Mesenteric fat pad (tissue), 1 donor: ENCODE measurements at regions not wholly inside any gene's neighbourhood (a gene's known extent, or its start where the extent isn't known, plus 50 kb on each side); places are given as distances from the start of the nearest gene placed in this dataset.
"Not testable (repeated sequence)": the region's sequence is repeated elsewhere in the genome, so short reads cannot be mapped to it uniquely, and the experiment has no call there.

Source experiments
- DNase-seq: peaks from one replicate; pipeline ENCODE4 v3.0.0-alpha.2; 2020; ENCODE audit warnings: low spot score
- donor health status: DM: yes; HTN: yes; CAD: no.

DNA sequence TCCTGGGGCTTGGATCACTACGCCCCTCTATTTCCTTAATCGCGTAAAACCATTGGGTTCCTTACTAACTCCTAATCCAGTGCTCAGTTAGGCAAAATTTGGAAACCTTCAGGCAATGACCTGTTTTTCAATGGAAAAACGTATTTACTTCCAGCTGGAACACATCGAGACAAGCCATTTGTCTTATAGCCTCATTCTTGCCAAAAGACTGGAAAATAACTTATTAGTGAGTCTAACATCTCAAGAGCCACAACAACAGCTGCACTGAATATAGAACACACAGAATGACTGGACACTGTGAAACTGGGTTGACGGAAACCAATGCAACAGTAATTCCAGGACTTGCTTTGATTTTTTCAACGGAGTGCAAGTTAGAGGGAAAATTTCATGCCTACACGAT, 125.2 kb upstream of the MAP3K7 start:
- no peak for DNase-seq

DNA sequence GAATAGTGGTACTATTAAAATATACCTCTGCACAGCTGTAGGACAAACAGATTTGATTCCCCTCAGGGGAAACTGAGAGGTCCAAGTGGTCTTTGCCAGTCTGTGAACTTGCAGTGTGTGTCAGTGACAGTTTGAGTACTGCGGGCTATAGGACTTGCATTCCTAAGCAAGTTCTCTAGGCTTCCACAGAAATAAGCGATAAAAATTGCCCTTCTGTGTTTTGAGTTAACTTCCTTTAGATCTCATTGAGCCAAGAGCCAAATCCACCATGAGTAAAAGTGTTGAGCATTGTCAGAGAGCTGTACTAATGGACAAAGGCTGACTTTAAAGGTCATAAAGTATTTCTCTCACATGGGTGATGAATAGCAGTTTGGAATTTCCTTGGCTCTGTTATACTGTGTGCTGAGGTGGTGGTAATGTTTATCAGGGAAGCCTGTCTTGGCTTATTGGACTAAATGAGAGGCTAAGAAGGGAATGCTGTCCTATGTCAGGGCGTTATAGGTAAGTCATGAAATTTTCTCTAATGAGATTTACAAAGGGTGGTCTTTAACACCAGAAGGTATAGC, 122.6 kb upstream of the MAP3K7 start:
- DNase-seq = no peak

DNA sequence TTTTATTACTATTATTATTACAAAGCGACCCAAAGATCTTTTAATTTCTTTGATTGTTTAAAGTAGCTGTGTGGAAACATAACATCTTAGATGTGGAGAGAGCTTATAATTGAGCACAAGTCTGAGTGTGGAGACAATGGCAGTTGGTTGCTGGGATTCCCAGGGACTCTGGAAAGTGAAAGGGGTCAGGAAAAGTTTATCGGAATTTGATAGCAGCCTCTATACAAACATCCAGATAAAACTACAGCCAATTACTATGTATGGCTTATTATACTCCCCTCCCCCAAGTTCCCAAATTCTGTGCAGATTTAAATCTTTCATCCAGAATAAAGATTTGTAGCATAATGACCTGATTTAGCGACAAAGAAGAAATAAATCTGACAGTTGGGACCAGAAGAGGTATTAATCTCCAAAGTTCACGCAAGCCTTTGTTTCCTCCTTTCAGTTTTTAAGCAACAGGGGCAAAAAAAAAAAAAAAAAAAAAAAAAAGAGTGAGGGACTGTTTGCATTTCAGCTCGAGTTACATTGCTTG, 121.4 kb upstream of the MAP3K7 start:
- no peak for DNase-seq

DNA sequence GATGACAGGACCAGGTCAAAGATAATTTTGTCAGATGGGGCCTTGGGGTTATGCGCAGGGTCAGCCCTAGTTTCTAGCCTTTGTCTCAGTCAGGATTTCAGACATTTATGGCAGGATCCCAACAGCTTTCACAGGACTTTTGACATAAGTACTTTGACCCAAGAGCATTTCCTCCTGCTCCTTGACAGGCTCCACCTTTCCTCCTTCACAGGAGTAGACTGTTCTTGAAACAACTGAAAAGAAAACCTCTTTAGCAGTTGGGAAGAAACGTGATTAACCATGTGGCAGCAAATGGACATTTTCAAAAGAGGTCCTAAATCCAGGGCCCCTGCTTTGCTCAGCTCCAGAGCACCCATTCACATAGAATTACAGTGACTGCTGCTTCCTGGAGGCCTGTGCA, 120.4 kb upstream of the MAP3K7 start:
- DNase-seq = no peak

DNA sequence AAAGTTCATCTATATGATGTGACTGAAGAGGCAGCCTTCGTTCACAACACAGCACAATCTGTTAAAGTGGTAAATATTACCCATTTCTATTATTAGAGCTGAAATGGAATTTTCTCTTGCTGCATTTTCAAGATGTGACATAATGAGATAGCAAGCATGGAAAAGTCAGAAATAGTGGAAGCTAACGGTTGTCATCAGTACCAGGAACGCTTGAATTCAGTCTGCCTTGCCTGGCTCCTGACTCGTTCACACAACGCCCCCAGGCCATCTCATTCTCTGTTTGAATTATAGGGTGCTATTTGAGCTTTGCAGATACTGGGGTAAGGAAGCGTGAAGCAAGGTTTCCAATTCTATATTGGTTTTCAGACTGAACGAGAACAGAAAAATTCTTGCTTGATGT, 116.5 kb upstream of the MAP3K7 start:
- no peak for DNase-seq

DNA sequence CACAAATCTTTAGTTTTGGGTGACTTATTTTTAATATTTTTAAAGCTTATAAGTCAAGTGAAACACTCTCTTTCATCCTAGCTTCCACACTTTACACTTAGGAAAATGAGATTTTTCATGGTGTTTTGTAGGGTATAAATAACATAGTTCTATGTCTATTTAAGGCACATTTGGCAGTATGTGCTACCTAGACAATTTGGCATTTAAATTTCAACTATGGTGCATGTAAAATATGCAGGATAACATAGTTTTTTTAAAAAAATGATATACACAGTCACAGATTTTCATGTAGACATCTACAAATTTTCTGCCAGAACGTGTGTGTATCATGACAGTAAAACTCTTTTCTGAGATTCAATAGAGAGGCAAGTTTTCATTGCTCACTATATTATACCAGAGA, 115.1 kb upstream of the MAP3K7 start:
- no peak for DNase-seq

DNA sequence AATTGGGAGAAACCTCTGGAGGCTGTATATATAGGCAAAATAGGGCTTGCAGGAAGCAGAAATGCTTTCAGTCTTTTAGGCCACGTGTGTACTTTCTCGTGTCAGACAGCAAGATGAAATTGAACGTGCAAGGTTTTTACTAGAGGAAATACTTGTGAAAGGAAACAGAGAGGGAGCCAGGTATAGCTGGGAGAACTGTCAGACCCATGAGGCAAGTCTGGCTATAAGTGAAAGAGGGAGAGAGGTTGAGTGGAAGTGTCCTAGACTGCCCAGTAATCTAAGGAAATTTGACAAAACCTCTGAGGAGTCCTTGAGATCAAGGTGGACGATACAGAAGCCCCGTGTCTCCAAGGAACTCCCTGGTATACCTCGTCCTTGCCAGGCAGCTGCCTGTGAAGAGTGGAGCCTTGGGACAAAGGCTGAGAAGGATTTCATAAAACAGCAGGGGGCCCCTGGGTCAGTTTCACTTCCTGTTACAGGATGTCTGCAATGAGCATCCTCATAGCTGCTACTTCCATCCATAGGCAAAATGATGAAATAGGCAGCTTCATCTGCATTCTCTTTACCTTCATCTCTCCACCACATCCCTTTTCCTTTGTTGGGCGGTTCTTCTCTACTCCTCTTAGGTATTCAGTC, 114.4 kb upstream of the MAP3K7 start:
- DNase-seq = no peak

DNA sequence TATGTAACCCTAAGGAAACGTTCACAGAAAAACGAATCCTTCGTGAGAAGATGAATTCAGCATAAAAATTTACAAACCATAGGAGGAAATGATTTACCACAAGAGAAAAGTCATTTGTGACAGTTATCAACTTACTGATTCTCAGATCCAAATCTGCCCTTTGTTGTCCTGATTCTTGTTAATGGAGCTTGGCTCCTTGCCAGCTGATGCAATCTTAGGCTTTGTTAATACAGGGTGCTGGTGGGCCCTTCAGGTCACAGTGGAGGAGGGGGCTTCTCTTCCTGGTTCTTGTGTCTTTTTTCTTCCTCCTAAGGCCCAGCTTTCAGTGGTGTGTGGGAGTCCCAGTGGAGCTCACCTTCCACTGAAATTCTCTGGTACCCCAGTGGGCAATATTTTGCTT, 108.4 kb upstream of the MAP3K7 start:
- DNase-seq = no peak

DNA sequence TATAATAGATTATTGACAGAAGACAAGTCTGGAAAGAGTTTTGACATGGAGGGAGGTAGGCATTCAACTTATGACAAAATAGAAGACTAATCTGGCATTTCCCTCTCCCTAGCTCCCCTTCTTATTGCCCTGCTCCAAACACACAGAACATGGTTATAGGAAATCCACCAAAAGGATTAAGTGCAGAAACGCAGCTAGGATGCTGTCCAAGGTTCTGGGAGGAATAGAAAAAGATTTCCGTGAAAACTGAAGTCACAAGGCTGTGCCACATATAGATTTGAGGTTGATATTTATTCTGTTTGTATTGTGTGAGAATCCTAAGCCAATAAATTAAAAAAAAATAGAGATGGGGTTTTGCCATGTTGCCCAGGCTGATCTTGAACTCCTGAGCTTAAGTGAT, 107.9 kb upstream of the MAP3K7 start:
- DNase-seq = no peak

DNA sequence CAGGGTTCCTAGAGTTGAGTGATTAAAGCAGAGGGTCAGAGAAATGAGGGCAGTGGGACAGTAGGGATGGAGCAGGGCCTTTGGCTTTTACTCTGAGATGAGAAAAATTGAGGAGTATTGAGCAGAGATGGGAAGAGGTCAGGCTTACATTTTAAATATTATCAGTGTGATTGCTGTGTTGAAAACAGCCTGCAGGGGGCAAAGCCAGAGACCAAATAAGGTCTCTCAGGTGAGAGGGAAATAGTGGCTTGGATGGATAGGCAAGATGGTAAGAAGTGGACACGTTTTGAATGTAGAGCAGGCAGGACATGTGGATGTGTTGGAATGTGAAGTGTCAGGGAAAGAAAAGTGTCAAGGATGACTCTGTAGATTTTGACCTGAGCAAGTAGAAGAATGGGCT, 105.0 kb upstream of the MAP3K7 start:
- no peak for DNase-seq

DNA sequence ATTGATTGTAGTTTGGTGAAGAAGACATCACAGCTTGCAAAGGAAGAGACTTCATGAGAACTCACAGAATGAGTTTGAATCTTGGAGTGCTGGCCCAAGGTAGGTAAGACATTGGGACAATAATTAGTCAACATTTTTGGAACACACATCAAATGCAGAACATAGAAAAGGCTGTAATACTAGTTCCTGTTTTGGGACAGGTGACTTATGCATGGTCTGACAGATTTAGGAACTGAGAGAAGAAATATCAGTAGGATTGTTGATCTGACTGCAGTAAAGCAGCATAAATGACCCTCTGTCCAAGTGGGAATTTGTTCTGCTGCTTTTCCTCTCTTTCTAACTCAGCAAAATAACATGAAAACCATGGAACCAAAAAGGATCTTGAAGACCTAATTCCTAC, 102.3 kb upstream of the MAP3K7 start:
- DNase-seq = no peak

DNA sequence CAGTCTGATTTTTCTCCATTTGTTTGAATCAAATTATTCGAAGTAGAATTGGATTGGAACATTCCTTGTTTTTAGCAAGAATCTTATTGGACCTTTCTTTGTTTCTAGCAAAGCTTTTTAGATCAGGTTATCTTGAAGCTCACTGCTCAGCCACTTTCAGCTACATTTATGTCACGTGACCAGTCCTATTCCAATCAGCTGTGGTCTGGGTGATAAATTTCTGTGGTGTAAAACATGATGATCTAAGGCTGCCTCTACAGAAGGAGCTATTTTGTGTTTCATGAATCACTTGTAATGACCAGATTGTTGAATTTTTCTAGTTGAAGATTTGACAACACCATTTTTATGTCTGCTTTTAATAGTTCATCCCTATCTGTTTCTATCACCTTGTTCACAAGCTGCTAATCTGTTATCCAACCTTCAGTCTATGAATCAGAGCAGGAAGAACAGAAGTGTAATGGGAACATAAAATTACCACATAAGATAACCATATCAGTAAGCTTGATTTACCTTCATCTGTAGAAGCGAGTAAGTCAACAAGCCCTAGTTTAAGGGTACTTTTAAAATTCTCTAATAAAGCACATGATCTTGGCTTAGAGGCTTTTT, 101.0 kb upstream of the MAP3K7 start:
- no peak for DNase-seq

DNA sequence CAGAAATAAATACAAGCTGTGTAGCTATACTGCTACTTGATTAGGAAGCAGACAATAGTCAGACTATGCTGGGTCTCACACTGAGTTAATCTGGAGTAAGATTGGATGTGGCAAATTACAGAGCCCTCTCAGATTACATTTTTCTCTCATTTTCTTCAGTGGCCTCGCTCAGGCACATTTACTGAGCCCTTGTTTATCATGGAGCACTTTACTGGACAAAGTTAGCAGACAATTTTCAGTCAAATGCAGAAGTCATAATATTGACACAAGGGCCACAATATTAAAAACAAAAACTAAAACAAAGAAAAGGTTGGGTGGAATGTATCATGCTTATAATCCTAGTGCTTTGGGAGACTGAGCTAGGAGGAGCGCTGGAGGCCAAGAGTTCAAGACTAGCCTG, 95.0 kb upstream of the MAP3K7 start:
- no peak for DNase-seq

DNA sequence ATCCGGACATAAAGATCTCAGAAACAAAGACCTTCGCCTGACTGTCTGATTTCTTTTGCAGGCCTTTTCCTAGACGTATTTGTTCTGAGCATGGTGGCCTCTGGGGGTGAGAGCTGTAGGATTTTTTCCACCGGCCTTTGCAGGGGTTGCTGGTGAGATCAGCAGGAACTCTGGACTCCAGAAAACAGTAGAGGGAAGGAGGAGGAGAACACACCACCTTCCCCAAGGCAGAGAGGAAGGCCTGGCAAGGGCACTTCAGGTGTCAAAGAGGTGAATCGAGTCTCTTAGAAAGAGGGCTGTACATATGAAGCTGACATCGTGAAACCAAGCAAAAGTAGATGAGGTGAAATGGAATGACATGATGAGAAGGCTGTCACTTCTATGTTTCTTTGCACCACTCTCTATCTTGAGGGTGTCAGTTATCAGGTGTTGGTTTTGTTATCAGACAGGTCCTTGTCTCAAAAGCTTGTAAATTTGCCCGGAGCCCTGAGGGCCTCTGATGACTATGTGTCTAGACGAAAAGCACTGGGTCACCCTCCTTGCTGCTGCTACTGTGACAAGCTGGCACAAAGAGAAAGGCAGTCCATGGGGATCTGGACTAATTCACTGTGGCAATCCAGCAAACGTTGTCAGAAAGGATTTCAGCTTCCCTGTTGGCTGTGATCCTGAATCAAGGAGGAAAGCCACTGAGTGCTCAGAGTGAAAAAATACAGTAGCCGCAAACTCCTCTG, 91.3 kb upstream of the MAP3K7 start:
- DNase-seq = no peak

DNA sequence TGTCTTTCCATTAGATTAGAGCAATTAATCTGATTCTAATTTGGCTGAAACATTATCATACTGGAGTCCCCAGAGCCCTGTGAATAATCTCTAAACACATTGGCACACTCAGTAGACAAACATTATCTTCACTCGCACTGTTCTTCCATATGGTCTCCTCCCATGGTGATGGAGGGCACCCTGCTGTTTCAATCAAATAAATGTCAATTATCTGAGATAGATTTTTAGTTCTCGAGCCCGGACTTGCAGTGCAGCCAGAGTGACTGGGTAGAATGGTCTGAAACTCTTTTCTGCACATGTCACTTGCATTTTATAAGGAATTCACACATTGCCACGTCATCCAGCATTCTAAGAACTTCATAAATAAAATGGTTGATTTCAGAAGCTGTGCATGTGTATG, 90.6 kb upstream of the MAP3K7 start:
- no peak for DNase-seq

DNA sequence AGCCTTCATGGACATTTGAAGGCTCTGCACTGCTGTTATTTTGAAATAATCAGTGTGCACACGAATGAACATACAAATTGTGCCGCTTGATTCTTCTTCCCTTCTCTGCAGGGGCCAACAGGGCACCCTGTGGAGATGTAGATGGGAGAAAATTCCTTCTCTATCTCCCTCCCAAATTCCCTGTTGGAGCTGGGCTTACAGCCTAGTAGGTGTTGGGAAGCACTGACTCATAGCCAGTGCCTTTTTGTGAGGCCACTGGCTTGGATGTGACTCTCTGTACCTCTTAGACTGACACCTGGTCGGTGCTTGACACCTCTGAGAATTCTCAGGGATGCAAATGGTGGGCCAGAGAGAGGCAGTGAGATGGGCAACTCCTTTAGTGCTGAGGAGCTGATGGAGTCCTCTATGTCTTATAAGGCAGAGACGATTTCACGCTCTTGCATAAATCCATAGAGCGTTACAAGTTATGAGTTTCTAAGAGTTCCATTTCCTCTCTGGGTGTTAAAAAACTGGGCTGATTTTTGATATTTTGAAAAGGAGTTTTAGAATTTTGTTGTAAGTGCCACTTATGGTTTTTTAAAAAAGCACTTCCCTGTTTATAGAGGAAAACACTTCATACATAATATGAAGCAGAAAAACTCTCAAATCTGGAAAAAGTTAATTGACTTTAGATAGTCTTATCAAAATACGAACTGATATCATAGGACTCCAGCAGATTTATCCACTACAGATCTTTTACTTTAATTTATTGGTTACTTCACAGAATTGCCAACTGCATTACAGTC, 89.8 kb upstream of the MAP3K7 start:
- DNase-seq = no peak

DNA sequence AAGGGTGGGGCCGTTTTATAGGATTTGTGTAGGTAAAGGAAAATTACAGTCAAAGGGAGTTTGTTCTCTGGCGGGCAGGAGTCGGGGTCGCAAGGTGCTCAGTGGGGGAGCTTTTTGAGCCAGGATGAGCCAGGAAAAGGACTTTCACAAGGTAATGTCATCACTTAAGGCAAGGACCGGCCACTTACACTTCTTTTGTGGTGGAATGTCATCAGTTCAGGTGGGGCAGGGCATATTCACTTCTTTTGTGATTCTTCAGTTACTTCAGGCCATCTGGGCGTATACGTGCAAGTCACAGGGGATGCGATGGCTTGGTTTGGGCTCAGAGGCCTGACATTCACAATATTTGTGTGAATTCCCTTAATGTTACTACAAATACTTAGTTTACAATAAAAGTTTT, 88.2 kb upstream of the MAP3K7 start:
- DNase-seq = not testable (repeated sequence)

DNA sequence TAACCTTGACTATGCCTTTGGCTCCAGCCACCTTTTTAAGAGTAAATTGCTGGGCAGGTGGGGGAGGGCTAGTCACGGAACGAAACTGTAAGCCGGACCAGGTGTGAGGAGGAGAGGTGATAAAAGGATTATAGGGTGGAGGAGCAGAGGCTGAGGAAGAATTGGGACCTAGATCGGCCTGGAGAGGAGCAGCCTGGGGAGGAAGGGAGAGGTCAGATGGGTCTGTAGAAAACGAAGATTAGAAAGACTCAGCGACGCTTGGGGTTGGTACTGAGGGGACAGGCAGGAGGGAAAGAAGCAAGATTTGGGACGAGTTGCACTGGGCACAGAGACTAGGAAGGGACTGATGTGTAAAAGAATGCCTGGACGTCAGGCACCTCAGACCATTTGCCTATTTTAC, 87.2 kb upstream of the MAP3K7 start:
- not testable (repeated sequence) for DNase-seq

DNA sequence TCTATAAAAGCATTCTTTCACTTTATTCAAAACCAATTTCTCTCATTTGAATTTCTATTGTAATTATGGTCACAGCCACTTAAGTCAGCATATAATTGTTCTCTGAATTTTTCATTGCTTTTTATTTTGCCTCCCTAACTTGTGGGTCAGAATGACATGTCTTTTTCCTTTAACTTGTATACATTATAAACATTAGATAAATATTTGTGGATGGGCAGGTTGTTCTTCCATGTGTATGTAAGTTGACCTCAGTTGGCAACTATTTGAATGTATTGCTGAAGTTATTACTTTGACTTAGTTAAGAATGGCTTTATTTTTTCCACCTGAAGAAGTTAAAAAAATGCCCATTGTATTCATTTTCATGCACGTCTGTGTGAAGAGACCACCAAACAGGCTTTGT, 83.0 kb upstream of the MAP3K7 start:
- DNase-seq = no peak

DNA sequence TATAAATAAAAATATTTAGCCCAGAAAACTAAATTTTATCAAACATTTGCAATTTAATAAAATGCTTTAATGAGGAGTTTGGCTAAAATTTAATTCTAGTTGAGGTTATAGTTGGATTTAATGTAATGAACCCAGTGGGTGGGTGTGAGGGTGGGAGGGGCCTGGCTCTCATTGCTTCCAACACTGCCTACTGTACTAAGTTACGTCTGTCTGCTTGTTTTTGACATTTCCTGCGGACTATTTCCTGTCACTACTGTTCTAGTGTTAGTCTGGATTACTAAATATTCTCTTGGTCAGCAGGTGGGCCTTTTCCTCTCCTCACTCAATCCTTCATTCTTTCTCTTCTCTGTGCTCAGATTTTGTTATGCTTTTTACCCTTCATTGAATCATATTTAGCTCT, 82.5 kb upstream of the MAP3K7 start:
- DNase-seq = no peak

DNA sequence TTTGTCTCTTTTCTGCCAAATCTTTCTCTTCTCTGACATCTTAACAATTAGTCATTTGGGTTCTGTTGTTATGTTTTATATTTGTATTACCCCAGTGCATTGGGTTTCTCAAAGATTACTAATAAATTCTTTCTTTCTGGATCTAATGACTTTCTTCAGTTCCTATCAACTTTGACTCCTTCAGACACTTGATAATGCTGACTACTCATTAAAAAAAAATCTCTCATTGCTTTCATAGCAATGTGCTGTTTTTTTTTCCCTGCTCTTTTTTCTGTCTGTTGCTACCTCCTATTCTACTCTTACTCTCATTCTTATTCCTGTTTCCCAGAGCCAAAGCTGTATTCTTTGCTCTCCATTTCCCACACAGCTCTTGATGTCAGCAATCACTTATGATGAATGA, 81.3 kb upstream of the MAP3K7 start:
- DNase-seq = no peak

DNA sequence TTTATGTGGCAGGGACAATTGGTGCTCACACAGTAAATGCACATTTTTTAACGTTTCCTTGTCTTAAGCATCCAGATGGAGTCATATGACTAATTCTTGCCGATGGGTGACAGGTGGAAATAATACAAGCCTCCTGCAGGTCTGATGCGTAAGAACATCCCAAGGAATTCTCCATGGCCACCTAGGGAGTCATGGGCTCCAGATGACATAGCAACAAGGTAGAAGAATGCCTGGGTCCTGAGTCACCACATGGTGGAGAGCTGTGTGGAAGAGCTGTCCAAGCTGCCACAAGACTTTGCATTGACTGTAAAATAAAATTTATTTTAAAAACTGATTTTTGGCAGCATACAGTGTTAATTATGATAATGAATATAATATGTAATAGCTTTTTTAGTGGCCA, 77.0 kb upstream of the MAP3K7 start:
- no peak for DNase-seq
